NCI-H526 (cell line): ENCODE measurements at regions not wholly inside any gene's neighbourhood (a gene's known extent, or its start where the extent isn't known, plus 50 kb on each side); places are given as distances from the start of the nearest gene placed in this dataset.
"Not testable (repeated sequence)": the region's sequence is repeated elsewhere in the genome, so short reads cannot be mapped to it uniquely, and the experiment has no call there.

ENCODE experiments used
- DNase-seq, 2 experiments: peaks; one replicate each; lab custom pipeline; 2025; lab: John Stamatoyannopoulos, UW

GRCh38 chr9:78971540-78971939, 600.2 kb upstream of the TLE4 start:
- DNase-seq = no peak

GRCh38 chr9:78972303-78972999, 599.3 kb upstream of the TLE4 start:
- DNase-seq = no peak

GRCh38 chr9:78973907-78974306, 597.9 kb upstream of the TLE4 start:
- no peak for DNase-seq

GRCh38 chr9:78982849-78983248, 588.9 kb upstream of the TLE4 start:
- DNase-seq = no peak

- DNase-seq = no peak
These were observed 586.6 kb upstream of the TLE4 start for GRCh38 chr9:78985084-78985738.

GRCh38 chr9:78986446-78986845, 585.3 kb upstream of the TLE4 start:
- no peak for DNase-seq

GRCh38 chr9:78989031-78989658, 582.6 kb upstream of the TLE4 start:
- DNase-seq = no peak

GRCh38 chr9:78994471-78994870, 577.3 kb upstream of the TLE4 start:
- DNase-seq = no peak

- not testable (repeated sequence) for DNase-seq
These were observed 576.8 kb upstream of the TLE4 start for GRCh38 chr9:78994974-78995373.

GRCh38 chr9:78997296-78997695, 574.5 kb upstream of the TLE4 start:
- no peak for DNase-seq

- no peak for DNase-seq
These were observed 571.3 kb upstream of the TLE4 start for GRCh38 chr9:79000230-79001002.

GRCh38 chr9:79001012-79001411, 570.8 kb upstream of the TLE4 start:
- DNase-seq = no peak

GRCh38 chr9:79003514-79003913, 568.3 kb upstream of the TLE4 start:
- no peak for DNase-seq

GRCh38 chr9:79004032-79004431, 567.7 kb upstream of the TLE4 start:
- no peak for DNase-seq

- no peak for DNase-seq
These were observed 565.2 kb upstream of the TLE4 start for GRCh38 chr9:79006546-79006945.

GRCh38 chr9:79007701-79008483, 563.9 kb upstream of the TLE4 start:
- no peak for DNase-seq

- no peak for DNase-seq
These were observed 562.8 kb upstream of the TLE4 start for GRCh38 chr9:79008916-79009315.

GRCh38 chr9:79011461-79011860, 560.3 kb upstream of the TLE4 start:
- DNase-seq = no peak

- no peak for DNase-seq
These were observed 559.2 kb upstream of the TLE4 start for GRCh38 chr9:79012561-79012960.

- DNase-seq = no peak
These were observed 557.8 kb upstream of the TLE4 start for GRCh38 chr9:79013715-79014610.
